OCI-LY7 (cell line): ENCODE measurements at regions not wholly inside any gene's neighbourhood (a gene's known extent, or its start where the extent isn't known, plus 50 kb on each side); places are given as distances from the start of the nearest gene placed in this dataset.

Experiments used
- EZH2phosphoT487 ChIP-seq: fragments of 200-600 bp; sonication (generic); IDR thresholded peaks from 2 replicates; pipeline ENCODE4 v1.6.1; 2018; ENCODE audit warnings: low read depth, borderline replicate concordance, mild to moderate bottlenecking, mixed run types, antibody characterized with exemption, low read length, moderate library complexity, mixed read lengths
- TF ChIP-seq, protein P1 (sequence below): fragments of 200-600 bp; sonication (generic); conservative IDR thresholded peaks from 2 replicates; pipeline ENCODE4 v1.5.1; 2014; ENCODE audit warnings: mild to moderate bottlenecking, antibody characterized with exemption, low read length, moderate library complexity, mixed read lengths

DNA sequence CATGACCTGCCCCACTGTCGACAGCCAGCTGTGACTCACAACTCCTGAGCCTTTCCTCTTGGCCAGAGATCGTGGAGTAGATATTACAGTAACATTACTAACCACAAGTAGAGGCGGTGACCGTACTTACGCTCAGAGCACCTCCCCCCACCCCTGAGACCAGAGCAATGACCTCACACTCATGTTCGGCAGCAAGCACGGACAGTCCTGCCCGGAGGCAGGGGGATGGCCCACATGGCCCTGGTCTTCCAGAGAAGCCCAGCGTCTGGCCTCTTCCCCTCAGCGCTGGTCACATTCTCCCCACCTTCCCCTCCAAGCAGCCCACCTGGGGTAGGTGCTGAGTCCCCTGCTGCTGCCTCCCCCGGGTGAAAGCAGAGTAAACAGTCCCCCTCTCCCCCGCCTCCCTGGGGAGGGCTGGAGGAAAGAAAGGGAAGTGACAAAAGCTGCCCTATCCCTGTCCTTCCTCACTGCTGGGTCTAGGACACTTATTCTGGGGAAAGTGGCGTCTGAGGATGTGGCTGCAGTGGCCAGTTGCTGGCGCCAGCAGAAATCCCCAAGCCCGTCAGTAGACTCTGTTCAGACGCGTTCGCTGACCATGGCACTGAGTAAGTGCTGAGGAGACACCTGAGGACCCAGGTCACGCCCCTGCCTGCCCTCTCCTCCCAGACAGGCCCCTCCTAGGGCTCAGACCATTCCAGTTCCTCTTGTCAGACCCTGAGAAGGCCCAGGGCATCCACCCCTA is 68.5 kb downstream of the MRPL14 start:
- TF ChIP-seq, protein P1, sequence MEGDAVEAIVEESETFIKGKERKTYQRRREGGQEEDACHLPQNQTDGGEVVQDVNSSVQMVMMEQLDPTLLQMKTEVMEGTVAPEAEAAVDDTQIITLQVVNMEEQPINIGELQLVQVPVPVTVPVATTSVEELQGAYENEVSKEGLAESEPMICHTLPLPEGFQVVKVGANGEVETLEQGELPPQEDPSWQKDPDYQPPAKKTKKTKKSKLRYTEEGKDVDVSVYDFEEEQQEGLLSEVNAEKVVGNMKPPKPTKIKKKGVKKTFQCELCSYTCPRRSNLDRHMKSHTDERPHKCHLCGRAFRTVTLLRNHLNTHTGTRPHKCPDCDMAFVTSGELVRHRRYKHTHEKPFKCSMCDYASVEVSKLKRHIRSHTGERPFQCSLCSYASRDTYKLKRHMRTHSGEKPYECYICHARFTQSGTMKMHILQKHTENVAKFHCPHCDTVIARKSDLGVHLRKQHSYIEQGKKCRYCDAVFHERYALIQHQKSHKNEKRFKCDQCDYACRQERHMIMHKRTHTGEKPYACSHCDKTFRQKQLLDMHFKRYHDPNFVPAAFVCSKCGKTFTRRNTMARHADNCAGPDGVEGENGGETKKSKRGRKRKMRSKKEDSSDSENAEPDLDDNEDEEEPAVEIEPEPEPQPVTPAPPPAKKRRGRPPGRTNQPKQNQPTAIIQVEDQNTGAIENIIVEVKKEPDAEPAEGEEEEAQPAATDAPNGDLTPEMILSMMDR, result no peak
- TF ChIP-seq EZH2phosphoT487, result no peak
